HG03439 (cell line): ENCODE measurements at regions not wholly inside any gene's neighbourhood (a gene's known extent, or its start where the extent isn't known, plus 50 kb on each side); places are given as distances from the start of the nearest gene placed in this dataset.
"Not testable (repeated sequence)": the region's sequence is repeated elsewhere in the genome, so short reads cannot be mapped to it uniquely, and the experiment has no call there.

Experiments
- ATAC-seq: cut with Tn5 transposase; IDR thresholded peaks from one replicate; pipeline ENCODE4 v1.9.1; 2021; ENCODE audit warnings: mild to moderate bottlenecking, moderate library complexity; ENCODE audit not compliant: unreplicated experiment

GRCh38 chr14:66242001-66242400, 244.2 kb upstream of the CCDC196 start:
- no peak for ATAC-seq

DNA sequence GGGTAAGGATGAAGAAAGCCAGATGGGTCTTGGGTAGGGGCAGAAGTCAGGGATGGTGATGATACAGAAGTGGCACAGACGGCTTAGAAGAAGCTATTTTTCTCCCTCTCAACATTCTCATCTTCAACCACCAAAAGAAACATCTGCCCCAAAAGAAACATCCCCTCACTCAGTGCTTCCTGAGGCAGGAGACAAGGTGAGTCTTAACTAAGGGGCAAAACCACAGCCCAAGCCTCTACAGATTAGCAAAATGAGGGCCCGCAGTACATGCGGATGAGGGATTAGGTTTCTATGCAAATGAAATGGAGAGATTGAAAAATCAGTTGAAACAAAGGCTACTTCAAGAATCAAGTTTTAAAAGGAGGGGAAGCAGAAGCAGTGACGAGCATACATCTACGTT, 241.3 kb upstream of the CCDC196 start:
- ATAC-seq = no peak

- ATAC-seq = no peak
These were observed 238.4 kb upstream of the CCDC196 start for GRCh38 chr14:66247662-66248193.

- no peak for ATAC-seq
These were observed 237.9 kb upstream of the CCDC196 start for GRCh38 chr14:66248256-66248655.

DNA sequence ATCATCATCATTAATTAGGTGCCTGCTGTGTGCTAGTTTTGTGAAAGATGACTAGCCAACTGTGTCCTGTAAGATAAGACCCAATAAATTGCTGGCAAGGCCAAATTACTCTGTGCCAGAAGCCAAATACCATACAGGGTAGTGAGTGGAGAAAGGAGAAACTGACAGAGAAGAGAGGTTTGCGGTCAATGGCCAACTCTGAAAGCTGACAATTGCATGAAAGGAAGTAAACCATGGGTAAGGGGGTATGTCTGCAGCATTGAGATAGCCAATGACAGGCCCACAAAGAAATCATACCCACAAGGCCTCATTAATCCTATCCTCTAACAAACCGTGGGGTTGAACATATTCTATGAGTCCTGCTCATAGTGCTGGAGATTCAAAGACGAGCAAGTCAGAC, 236.6 kb upstream of the CCDC196 start:
- ATAC-seq = no peak

DNA sequence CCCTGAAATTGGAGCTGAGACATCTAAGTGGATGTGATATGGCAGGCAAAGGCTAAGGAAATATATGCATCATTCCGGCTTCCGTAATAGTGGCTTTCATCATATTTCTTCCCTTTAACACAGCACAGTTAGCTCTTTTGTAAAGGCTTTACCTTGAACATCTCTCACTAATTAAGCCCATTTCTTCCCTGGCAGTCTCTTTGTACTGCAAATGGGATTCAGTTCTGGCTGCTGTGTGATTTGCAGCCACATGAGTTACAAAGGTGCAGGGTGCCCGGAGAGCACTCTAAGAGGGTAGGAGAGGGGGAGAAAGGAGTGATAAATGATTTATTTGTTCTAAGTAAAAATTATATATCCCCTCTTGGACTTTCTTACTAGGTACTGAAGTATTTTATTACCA, 232.1 kb upstream of the CCDC196 start:
- no peak for ATAC-seq

GRCh38 chr14:66268802-66269334, 217.3 kb upstream of the CCDC196 start:
- no peak for ATAC-seq

- no peak for ATAC-seq
These were observed 213.9 kb upstream of the CCDC196 start for GRCh38 chr14:66272221-66272620.

- ATAC-seq = no peak
These were observed 212.8 kb upstream of the CCDC196 start for GRCh38 chr14:66273261-66273832.

DNA sequence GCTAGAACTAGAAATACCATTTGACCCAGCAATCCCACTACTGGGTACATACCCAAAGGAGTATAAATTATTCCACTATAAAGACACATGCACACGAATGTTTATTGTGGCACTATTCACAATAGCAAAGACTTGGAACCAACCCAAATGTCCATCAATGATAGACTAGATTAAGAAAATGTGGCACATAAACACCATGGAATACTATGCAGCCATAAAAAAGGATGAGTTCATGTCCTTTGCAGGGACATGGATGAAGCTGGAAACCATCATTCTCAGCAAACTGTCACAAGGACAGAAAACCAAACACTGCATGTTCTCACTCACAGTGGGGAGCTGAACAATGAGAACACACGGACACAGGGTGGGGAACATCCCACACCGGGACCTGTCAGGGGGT, 207.8 kb upstream of the CCDC196 start:
- not testable (repeated sequence) for ATAC-seq

GRCh38 chr14:66281036-66281776, 205.0 kb upstream of the CCDC196 start:
- ATAC-seq = no peak

- no peak for ATAC-seq
These were observed 201.8 kb upstream of the CCDC196 start for GRCh38 chr14:66284346-66284745.

DNA sequence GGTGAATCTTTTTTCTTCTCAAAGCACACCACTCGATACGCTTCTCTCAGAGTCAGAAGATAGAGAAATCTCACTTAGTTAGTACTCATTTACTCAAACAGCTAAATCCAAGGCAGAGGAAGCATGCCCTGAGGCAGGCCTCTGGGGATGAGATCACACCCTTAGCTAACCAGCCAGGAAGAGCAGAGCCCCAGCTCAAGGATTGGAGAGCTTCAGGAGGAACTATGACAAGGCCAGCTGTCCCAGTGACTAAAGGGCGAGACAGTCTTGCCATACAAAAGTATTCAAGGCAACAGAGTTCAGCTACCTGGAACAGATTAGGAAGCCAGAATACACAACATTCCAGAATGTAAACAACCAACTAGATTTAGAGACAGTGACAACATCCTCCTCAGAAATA, 197.7 kb upstream of the CCDC196 start:
- no peak for ATAC-seq

GRCh38 chr14:66291756-66292155, 194.4 kb upstream of the CCDC196 start:
- no peak for ATAC-seq

GRCh38 chr14:66293533-66294105, 192.6 kb upstream of the CCDC196 start:
- ATAC-seq = no peak

GRCh38 chr14:66295386-66295785, 190.8 kb upstream of the CCDC196 start:
- ATAC-seq = no peak

DNA sequence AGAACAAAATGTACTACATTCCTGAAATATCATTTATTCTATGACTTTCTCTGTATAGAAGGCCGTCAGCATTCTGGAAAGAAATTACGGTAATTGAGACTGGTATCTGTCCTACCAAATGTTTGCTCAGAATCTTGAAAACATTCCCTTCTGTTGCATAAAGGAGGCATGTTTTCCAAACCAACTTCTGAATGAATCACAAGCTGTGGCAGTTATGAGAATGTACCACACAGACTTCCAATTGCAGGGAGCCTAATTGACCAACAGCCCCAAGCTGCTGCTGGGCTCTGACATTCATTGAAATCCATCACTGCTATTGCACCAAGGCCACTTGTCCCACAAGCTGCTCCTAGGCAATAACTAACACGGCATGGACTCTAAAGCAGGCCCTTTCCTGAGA, 185.3 kb upstream of the CCDC196 start:
- ATAC-seq = no peak

DNA sequence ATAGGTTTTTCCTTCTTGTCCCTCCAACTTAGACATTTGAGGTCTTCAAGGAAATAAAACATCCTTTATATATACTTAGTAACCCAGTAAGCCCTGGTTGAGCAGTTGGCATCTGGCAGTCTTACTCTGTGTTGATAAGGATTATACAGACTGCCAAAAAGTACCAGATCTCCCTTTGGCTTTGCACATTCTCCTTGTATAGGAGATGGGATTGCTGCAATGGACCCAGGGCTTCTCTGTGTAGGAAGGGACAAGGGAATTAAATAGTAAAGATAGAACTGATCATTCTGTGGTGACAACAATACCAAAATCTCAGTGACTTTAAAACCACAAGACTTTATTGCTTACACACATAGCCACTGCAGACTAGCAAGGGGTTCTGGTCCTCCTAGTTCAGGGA, 180.1 kb upstream of the CCDC196 start:
- ATAC-seq = no peak

GRCh38 chr14:66311058-66311457, 175.1 kb upstream of the CCDC196 start:
- ATAC-seq = no peak

DNA sequence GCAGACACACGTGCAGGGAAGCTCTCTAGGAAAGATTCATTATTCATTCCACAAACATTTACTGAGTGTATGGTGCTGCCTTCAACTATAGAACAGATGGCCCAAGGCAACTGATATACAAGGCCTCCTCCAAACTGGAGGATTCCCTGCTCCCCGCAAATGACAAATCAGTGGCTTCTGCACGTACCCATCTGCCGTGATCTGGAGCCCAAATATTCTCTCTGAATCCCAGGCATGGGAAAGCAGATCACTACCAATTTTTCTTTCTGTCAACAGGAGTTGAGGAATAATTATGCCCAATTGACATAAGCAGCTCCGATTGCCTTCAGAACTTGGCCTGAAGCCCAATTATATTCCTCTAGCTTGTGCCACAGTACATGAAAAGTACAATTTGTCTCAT, 174.2 kb upstream of the CCDC196 start:
- no peak for ATAC-seq

GRCh38 chr14:66312451-66312850, 173.7 kb upstream of the CCDC196 start:
- no peak for ATAC-seq

GRCh38 chr14:66315098-66315497, 171.1 kb upstream of the CCDC196 start:
- no peak for ATAC-seq
